ENCODE measurements at regions not wholly inside any gene's neighbourhood (a gene's known extent, or its start where the extent isn't known, plus 50 kb on each side); places are given as distances from the start of the nearest gene placed in this dataset.

- TF ChIP-seq CTCF (IDR thresholded peaks at IDR 0.05 in 8 of 11, conservative IDR thresholded peaks at IDR 0.05 in 3 of 11) (no peak), POLR2A (IDR thresholded peaks at IDR 0.05) (no peak), POLR2AphosphoS5 (IDR thresholded peaks at IDR 0.05) (no peak)
These were observed 57.9 kb upstream of the ST3GAL6 start for GRCh38 chr3:98705212-98705611.
